ENCODE measurements at regions not wholly inside any gene's neighbourhood (a gene's known extent, or its start where the extent isn't known, plus 50 kb on each side); places are given as distances from the start of the nearest gene placed in this dataset.

DNA sequence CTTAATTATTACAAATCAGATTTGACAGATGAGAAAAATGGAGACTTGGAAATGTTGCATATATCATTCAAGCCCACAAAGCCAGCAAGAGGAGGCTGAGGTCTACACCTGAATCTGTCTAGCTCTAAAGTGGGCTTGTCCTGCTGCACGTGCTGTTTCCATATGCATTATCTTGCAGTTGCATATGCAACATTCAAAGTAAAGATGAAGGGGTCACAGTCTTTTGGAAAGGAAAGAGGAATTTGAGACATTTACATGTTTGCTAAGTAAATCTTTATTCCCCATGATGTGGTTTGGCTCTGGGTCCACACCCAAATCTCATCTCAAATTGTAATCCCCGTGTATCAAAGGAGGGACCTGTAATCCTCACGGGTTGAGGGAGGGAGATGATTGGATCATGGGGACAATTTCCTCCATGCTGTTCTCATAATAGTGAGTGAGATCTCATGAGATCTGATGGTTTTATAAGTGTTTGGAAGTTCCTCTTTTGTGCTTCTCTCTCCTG lies 98.3 kb downstream of the BACH1 start:
- peaks cover 58 to 79% of the 10 kb centered on the region in 2 donors for H3K36me3 Mint-ChIP-seq
- ATAC-seq (replicated peaks) (no peak), DNase-seq (no peak)
- H3K27me3 Mint-ChIP-seq: no peaks in the 10 kb centered on the region
- peaks cover 0 to 6% of the 10 kb centered on the region in 2 donors for H3K4me1 Mint-ChIP-seq
- H3K27ac Mint-ChIP-seq: no peak overlapping the region
- no peak overlapping the region for H3K4me3 Mint-ChIP-seq
- H3K9me3 Mint-ChIP-seq: peaks cover 23 to 29% of the 10 kb centered on the region in 2 donors

DNA sequence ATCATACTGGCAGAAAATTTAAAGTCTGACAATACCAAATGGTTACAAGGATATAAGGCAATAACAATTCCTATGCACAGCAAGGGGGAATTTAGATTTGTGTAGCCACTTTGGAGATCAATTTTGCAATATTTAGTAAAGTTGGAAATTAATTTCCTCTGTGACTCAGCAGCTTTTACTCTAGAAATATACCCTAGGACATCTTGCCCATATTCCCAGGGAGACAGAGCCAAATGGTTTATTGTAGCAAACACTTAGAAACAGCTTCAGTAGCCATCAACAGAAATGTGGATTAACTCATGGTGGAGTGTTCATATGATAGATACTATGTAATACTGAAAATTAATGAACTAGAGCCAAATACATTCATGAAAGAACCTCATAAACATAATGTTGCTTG lies 104.6 kb downstream of the BACH1 start:
- H3K27me3 Mint-ChIP-seq: no peaks in the 10 kb centered on the region
- peaks cover 48 to 66% of the 10 kb centered on the region in 2 donors for H3K36me3 Mint-ChIP-seq
- ATAC-seq (replicated peaks) (no peak), DNase-seq (no peak)
- H3K4me3 Mint-ChIP-seq: no peak overlapping the region
- peaks cover 2 to 11% of the 10 kb centered on the region in 2 donors for H3K4me1 Mint-ChIP-seq
- peaks cover 16 to 26% of the 10 kb centered on the region in 2 donors for H3K9me3 Mint-ChIP-seq
- H3K27ac Mint-ChIP-seq: no peak overlapping the region

DNA sequence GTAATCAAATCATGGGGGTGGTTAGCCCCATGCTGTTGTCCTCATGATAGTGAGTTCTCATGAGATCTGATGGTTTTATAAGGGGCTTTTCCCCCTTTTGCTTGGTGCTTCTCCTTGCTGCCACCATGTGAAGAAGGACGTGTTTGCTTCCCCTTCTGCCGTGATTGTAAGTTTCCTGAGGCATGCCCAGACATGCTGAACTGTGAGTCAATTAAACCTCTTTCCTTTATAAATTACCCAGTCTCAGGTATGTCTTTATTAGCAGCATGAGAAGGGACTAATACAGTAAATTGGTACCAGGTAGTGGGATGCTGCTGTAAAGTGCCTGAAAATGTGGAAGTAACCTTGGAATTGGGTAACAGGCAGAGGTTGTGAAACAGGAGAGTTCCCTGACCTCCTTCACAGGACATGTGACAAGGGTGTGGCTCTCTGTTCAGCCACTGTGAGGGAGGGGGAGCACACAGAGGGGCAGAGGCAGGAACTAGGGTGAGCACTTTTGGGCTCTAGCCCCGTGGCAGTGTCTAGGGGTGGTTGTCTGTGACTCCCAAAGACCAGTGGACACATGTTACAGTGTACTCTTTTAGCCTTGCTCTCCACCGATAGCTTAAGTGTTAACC lies 105.3 kb downstream of the BACH1 start:
- Mint-ChIP-seq H3K27ac (no peak overlapping the region), H3K4me1 (peaks cover 2 to 11% of the 10 kb centered on the region in 2 donors), H3K4me3 (no peak overlapping the region), H3K27me3 (no peaks in the 10 kb centered on the region), H3K9me3 (peaks cover 11 to 18% of the 10 kb centered on the region in 2 donors), H3K36me3 (peaks cover 41 to 59% of the 10 kb centered on the region in 2 donors)
- ATAC-seq (replicated peaks): no peak
- no peak for DNase-seq

DNA sequence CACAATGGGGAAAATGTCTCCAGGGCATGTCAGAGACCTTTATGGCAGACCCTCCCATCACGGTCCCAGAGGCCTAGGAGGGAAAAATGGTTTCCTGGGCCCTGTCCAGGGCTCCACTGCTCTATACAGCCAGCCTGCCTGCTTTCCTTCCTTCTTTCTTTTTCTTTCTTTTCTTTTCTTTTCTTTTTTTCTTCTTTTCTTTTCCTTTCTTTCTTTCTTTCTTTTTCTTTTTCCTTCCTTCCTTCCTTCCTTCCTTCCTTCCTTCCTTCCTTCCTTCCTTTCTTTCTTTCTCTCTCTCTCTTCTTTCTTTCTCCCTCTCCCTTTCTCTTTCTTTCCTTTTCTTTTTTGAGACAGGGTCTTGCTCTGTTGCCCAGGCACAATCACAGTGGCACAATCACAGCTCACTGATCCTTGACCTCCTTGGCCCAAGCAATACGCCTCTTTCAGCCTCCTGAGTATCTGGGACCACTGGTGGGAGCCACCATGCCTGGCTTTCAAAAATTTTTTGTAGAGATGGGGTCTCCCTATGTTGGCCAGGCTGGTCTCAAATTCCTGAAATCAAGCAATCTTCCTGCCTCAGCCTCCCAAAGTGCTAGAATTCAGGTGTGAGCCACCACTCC lies 106.9 kb downstream of the BACH1 start:
- Mint-ChIP-seq H3K4me3 (no peak overlapping the region), H3K27me3 (no peaks in the 10 kb centered on the region), H3K9me3 (peaks cover 4 to 5% of the 10 kb centered on the region in 2 donors), H3K4me1 (peaks cover 2 to 11% of the 10 kb centered on the region in 2 donors), H3K36me3 (peaks cover 29 to 43% of the 10 kb centered on the region in 2 donors), H3K27ac (no peak overlapping the region)
- no peak for DNase-seq
- ATAC-seq (replicated peaks): no peak

DNA sequence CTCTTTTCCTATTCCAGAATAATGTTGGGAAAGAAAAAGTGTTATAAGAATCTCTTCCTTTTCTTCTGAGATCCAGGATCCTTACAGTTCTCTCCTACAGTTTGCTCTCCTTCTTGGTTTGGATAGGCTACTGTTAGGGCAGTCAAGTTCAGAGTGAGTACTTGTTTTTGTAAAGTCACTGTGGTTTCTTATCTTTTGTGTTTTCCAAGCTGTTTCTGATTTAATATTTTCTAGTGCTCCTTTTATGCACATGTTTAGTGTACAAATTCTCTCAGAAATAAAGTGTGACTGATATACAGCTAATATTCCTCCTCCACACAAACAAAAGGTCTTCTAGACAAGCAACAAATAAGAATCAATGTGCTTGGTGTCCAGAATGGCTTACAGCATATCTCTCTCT lies 107.7 kb downstream of the BACH1 start:
- DNase-seq (no peak), ATAC-seq (replicated peaks) (no peak)
- Mint-ChIP-seq H3K9me3 (peaks cover 4% of the 10 kb centered on the region in 2 donors), H3K27me3 (no peaks in the 10 kb centered on the region), H3K4me3 (no peak overlapping the region), H3K27ac (no peak overlapping the region), H3K4me1 (peaks cover 2 to 11% of the 10 kb centered on the region in 2 donors), H3K36me3 (peaks cover 27 to 40% of the 10 kb centered on the region in 2 donors)

DNA sequence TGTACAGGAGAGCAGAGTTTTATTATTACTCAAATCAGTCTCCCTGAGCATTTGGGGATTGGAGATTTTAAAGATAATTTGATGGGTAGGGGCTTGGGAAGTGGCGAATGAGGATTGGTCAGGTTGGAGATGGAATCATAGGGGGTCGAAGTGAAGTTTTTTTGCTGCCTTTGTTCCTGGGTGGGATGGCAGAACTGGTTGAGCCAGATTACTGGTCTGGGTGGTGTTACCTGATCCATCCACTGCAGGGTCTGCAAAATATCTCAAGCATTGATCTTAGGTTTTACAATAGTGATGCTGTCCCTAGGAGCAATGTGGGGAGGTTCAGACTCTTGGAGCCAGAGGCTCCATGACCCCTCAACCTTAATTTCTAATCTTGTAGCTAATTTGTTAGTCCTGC lies 108.8 kb downstream of the BACH1 start:
- Mint-ChIP-seq H3K36me3 (peaks cover 35 to 45% of the 10 kb centered on the region in 2 donors), H3K4me1 (peaks cover 2 to 11% of the 10 kb centered on the region in 2 donors), H3K9me3 (peaks cover 4% of the 10 kb centered on the region in 2 donors), H3K27me3 (no peaks in the 10 kb centered on the region), H3K27ac (no peak overlapping the region), H3K4me3 (no peak overlapping the region)
- DNase-seq: no peak
- ATAC-seq (replicated peaks): no peak

DNA sequence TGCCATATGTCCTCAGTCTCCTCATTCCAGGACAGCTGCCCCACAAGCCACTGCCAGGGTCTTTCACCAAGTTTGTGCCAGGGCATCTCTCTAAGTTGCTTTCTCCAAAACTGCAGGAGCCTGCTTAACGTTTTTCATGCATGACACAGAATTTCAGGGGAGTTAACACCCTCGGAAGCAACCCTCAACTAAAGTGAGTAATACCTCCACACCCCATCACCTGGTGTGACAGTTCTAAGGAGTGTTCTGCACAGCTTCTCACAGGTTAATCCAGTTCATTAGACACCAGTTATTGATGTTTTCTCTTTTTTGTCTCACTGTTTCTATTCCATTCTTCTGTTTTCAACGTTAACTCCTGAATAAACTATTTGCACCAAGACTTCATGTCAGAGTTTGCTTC lies 115.0 kb downstream of the BACH1 start:
- H3K4me1 Mint-ChIP-seq: peaks cover under 1 to 1% of the 10 kb centered on the region in 2 donors
- peaks cover 39 to 49% of the 10 kb centered on the region in 2 donors for H3K36me3 Mint-ChIP-seq
- ATAC-seq (replicated peaks) (no peak), DNase-seq (no peak)
- H3K4me3 Mint-ChIP-seq: no peak overlapping the region
- H3K27ac Mint-ChIP-seq: no peak overlapping the region
- no peaks in the 10 kb centered on the region for H3K27me3 Mint-ChIP-seq
- H3K9me3 Mint-ChIP-seq: peaks cover 2 to 6% of the 10 kb centered on the region in 2 donors

DNA sequence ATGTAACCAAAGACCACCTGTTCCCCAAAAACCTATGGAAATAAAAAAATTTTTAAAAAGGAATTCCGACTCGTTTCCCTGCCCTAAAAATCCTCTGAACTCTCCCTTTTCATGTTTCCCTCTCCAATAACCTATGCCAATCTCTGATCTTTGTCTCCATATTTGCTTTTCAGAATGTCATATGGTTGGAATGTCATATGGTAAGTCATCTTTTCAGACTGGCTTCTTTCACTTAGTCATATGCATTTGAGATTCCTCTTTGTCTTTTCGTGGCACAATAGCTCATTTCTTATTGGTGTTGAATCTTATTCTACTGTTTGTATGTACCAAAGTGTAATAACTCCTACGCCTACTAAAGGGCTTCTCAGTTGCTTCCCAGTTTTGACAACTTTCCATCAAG lies 117.5 kb downstream of the BACH1 start:
- no peak overlapping the region for H3K4me3 Mint-ChIP-seq
- H3K9me3 Mint-ChIP-seq: peaks cover 2 to 6% of the 10 kb centered on the region in 2 donors
- no peak overlapping the region for H3K27ac Mint-ChIP-seq
- no peaks in the 10 kb centered on the region for H3K27me3 Mint-ChIP-seq
- ATAC-seq (replicated peaks) (no peak), DNase-seq (no peak)
- H3K4me1 Mint-ChIP-seq: peaks cover 5 to 11% of the 10 kb centered on the region in 2 donors
- H3K36me3 Mint-ChIP-seq: peaks cover 34 to 45% of the 10 kb centered on the region in 2 donors

DNA sequence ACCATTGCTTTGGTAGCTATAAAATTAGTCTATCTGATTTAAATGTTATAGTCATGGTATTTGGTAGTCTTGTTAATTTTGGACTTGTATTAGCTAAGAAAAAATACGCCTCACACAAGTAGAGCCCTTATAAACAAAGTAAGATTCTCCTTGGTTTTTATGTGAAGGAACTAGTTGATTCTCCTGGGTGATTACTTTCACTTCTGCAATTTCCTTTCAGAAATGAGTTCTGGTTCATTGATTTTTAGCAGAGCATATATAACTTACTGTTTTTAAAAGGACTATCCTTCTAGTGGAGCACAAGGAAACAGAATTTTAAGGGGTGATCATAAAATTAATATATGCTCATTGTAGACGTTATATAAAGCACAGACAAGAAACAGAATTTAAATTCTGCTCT lies 120.1 kb downstream of the BACH1 start:
- Mint-ChIP-seq H3K4me3 (no peak overlapping the region), H3K36me3 (peaks cover 16 to 27% of the 10 kb centered on the region in 2 donors), H3K9me3 (peaks cover 2 to 6% of the 10 kb centered on the region in 2 donors), H3K27me3 (no peaks in the 10 kb centered on the region), H3K4me1 (peaks cover 8 to 18% of the 10 kb centered on the region in 2 donors), H3K27ac (no peak overlapping the region)
- ATAC-seq (replicated peaks) (peak; percentile 71 to 72), DNase-seq (no peak)

DNA sequence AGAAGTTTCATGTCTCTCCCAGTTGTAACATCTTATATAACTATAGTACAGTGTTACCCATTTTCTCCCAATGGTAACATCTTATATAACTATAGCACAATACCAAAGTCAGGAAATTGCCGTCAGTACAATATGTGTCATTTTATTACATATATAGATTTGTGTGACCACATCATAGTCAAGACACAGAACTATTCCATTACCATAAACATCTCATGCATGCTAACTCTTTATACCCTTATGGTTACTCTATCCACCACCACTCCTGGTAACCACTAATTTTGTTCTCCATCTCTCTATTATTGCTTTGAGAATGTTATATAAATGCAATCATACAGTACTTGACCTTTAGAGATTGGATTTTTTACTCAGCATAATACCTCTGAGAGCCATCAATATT lies 120.7 kb downstream of the BACH1 start:
- Mint-ChIP-seq H3K4me1 (peaks cover 10 to 19% of the 10 kb centered on the region in 2 donors), H3K36me3 (peaks cover 14 to 21% of the 10 kb centered on the region in 2 donors), H3K4me3 (no peak overlapping the region), H3K9me3 (peaks cover 2 to 6% of the 10 kb centered on the region in 2 donors), H3K27ac (no peak overlapping the region), H3K27me3 (no peaks in the 10 kb centered on the region)
- ATAC-seq (replicated peaks): no peak
- no peak for DNase-seq

DNA sequence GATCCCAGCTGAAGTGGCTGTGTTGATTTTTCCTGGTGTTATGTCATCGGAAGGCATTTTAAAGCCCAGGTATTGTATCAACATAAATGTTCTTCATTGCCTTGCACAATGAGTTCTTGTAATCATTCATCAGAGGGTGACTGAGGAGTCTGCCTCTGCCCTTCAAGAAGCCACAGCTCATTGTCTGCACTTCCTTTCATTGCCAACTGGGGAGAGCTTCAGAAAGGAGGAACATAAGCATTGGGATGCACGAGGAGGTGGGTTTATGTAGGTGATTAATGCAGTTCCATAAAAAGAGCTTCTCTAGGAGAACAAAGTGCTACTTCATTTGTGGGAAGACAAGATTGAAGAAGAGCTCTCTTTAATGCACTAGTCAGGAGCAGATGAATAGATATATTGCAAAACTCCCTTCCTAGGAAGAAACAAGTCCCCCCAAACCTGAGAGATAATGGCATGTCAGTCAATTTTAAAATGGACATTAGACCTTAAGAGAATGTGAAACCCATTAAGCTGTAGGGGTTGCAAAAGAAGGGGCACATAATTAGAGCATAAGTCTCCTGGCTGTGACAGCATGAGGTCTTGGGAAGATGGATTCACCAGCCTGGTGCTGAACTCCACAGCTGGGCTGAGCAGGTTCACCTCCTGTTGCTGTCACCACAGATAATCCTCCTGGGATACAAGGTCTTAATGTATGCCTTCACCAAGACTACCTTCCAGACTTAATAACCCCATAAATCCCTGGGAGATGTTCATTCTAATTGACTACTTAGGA lies 124.6 kb downstream of the BACH1 start:
- H3K36me3 Mint-ChIP-seq: peaks cover 10 to 17% of the 10 kb centered on the region in 2 donors
- H3K27ac Mint-ChIP-seq: no peak overlapping the region
- no peaks in the 10 kb centered on the region for H3K27me3 Mint-ChIP-seq
- peaks cover 19 to 32% of the 10 kb centered on the region in 2 donors for H3K4me1 Mint-ChIP-seq
- H3K4me3 Mint-ChIP-seq: no peak overlapping the region
- peaks cover 0 to 4% of the 10 kb centered on the region in 2 donors for H3K9me3 Mint-ChIP-seq
- DNase-seq: no peak
- no peak for ATAC-seq (replicated peaks)

DNA sequence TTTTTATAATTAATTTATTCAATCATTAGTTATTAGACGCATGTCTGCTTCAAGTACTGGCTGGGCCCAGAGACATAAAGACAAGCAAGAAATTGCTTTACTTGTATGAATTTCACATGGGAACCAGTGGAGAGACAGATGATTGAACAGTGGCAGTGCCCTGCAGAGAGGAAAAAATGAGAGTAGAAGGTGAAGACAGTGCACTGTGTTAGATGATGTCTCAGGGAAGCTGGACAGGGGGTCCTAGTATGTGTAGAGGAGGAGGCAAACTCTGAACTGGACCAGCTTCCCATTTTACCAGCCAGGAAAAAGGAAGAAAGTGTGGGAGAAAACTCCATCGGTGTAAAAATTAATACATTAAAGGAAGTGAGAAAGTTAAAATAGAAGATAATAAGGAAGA lies 126.0 kb downstream of the BACH1 start:
- peaks cover 13 to 22% of the 10 kb centered on the region in 2 donors for H3K36me3 Mint-ChIP-seq
- H3K27me3 Mint-ChIP-seq: no peaks in the 10 kb centered on the region
- ATAC-seq (replicated peaks): peak; percentile 59 to 64
- H3K27ac Mint-ChIP-seq: no peak overlapping the region
- H3K4me3 Mint-ChIP-seq: peak overlapping the region in 1 of 2 donors; percentile 12
- peaks cover 0 to 4% of the 10 kb centered on the region in 2 donors for H3K9me3 Mint-ChIP-seq
- DNase-seq: no peak
- peaks cover 14 to 21% of the 10 kb centered on the region in 2 donors for H3K4me1 Mint-ChIP-seq

DNA sequence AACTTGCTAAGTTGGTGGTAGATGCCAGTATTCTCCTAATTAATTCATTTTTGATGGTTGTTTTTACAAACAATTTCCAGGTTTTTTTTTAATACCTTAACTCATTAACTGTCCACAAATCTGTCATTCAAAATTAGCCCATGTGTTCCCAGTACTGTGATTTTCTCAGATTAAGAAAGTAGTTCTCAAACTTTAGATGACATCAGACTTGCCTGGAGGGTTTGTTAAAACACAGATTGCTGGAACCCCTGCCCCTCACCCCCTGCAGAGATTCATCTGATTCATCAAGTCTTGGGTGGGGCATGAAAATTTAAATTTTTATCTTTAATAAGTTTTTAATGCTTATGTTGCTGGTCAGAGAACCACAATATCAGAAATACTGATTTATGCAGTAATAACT lies 130.5 kb downstream of the BACH1 start:
- DNase-seq: no peak
- no peaks in the 10 kb centered on the region for H3K27me3 Mint-ChIP-seq
- no peak overlapping the region for H3K4me3 Mint-ChIP-seq
- H3K4me1 Mint-ChIP-seq: peaks cover 11 to 19% of the 10 kb centered on the region in 2 donors
- ATAC-seq (replicated peaks): no peak
- peaks cover 18 to 38% of the 10 kb centered on the region in 2 donors for H3K36me3 Mint-ChIP-seq
- no peak overlapping the region for H3K27ac Mint-ChIP-seq
- peaks cover 0 to 4% of the 10 kb centered on the region in 2 donors for H3K9me3 Mint-ChIP-seq

DNA sequence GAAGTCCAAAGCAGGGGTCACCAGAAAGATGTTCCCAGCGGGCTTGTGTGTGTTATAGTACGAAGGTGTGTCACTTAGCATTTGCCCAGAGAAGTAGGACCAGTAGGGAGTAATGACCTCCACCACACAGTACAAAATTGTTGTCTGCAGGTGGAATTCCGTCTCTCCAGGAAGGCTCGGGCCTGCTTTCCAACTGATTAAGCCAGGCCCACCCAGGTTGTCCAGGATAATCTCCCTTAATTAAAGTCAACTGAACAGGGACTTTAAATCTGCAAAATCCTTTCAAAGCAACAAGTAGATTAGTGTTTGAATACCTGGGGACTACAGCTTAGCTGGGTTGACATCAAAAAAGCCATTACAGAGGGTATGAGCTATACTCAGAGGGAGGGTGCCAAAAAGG lies 131.3 kb downstream of the BACH1 start:
- H3K4me3 Mint-ChIP-seq: no peak overlapping the region
- no peak overlapping the region for H3K27ac Mint-ChIP-seq
- no peak for ATAC-seq (replicated peaks)
- peaks cover 10 to 19% of the 10 kb centered on the region in 2 donors for H3K4me1 Mint-ChIP-seq
- peaks cover 22 to 45% of the 10 kb centered on the region in 2 donors for H3K36me3 Mint-ChIP-seq
- no peaks in the 10 kb centered on the region for H3K27me3 Mint-ChIP-seq
- DNase-seq: no peak
- peaks cover 0 to 4% of the 10 kb centered on the region in 2 donors for H3K9me3 Mint-ChIP-seq

All from stimulated activated naive B cell treated with anti-CD40 and anti-IgM and Interleukin-4, amounts not matched to agents 10 μg/mL and 1 μg/mL and 100 μg/mL, for 72 hours (primary cell).